ENCODE measurements at regions not wholly inside any gene's neighbourhood (a gene's known extent, or its start where the extent isn't known, plus 50 kb on each side); places are given as distances from the start of the nearest gene placed in this dataset.

DNA sequence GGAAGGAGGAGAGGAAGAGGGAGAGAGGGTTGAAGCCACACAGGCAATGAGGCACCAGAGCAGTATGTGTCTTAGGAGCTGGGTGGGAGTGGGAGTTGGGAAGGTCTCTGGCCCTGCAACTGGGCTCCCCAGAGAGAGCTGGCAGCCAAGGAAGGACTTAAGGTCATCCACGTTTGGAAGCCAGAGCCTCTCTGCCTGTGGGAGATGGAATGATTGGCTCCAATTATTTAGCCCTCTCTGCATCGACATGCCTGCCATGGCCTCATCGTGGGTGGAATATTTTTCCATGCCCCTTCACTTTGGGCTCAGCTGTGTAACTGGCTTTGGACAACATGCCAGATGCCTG lies 478.5 kb downstream of the RPS24 start:
- ChIA-PET CTCF (no interaction called here), POLR2A (no interaction called here)
- DNase-seq (ENCODE audit: low read depth, low spot score): no peak
- Histone ChIP-seq H3K27ac (ENCODE audit: low read depth, low read length) (no peak overlapping the region), H3K27me3 (ENCODE audit: control insufficient read depth, insufficient read depth, low read length) (peaks cover 3% of the 10 kb centered on the region), H3K9me3 (ENCODE audit: control insufficient read depth, insufficient read depth, low read length) (no peaks in the 10 kb centered on the region; the same call in 1 of the 2 replicates), H3K4me3 (ENCODE audit: low read depth, low read length) (no peak overlapping the region)
- TF ChIP-seq, protein P1, sequence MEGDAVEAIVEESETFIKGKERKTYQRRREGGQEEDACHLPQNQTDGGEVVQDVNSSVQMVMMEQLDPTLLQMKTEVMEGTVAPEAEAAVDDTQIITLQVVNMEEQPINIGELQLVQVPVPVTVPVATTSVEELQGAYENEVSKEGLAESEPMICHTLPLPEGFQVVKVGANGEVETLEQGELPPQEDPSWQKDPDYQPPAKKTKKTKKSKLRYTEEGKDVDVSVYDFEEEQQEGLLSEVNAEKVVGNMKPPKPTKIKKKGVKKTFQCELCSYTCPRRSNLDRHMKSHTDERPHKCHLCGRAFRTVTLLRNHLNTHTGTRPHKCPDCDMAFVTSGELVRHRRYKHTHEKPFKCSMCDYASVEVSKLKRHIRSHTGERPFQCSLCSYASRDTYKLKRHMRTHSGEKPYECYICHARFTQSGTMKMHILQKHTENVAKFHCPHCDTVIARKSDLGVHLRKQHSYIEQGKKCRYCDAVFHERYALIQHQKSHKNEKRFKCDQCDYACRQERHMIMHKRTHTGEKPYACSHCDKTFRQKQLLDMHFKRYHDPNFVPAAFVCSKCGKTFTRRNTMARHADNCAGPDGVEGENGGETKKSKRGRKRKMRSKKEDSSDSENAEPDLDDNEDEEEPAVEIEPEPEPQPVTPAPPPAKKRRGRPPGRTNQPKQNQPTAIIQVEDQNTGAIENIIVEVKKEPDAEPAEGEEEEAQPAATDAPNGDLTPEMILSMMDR (IDR thresholded peaks at IDR 0.05; ENCODE audit: low read depth, low read length): no peak

DNA sequence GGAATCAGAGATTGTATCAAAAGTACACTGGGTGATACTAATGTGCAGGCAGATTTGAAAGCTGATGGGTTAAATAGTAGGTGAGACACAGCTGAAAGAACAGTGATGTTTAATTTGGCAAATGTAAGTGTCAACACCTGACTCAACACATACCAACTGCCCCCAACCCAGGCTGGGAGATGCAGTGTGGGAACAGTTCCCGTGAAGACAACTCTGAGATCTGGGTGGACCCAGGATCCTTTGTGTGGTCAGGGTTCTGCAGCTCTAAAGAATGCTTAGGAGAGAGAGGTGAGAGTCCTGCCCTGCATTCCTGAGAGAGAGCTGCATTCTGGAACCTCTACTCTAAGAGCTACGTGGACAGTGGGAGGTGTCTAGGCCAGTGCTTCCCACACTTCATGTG lies 479.7 kb downstream of the RPS24 start:
- ChIA-PET CTCF (no interaction called here), POLR2A (no interaction called here)
- H3K4me3 ChIP-seq (ENCODE audit: low read depth, low read length): no peak overlapping the region
- DNase-seq (ENCODE audit: low read depth, low spot score): no peak
- H3K9me3 ChIP-seq (ENCODE audit: control insufficient read depth, insufficient read depth, low read length): no peaks in the 10 kb centered on the region; the same call in 1 of the 2 replicates
- no peak overlapping the region for H3K27ac ChIP-seq (ENCODE audit: low read depth, low read length)
- H3K27me3 ChIP-seq (ENCODE audit: control insufficient read depth, insufficient read depth, low read length): peaks cover 3% of the 10 kb centered on the region
- TF ChIP-seq, protein P1 (IDR thresholded peaks at IDR 0.05; ENCODE audit: low read depth, low read length): no peak

DNA sequence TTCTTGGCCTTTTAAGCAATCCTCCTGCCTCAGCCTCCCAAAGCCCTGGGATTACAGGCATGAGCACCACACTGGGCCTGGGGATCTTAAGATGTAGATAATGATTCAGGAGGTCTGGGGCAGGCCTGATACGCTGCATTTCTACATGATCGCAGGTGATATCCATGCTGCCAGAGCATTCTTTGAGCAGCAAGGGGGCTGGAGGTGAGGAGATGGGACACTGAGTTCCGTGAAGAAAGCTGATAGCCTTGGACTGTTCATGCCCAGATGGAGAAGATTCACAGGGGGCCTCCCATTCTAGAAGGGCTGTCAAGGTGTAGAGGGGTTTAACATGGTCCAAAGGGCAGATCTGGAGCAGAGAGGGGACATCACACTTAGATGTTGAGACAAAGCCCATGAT lies 480.3 kb downstream of the RPS24 start:
- no peak for DNase-seq (ENCODE audit: low read depth, low spot score)
- no peaks in the 10 kb centered on the region; the same call in 1 of the 2 replicates for H3K9me3 ChIP-seq (ENCODE audit: control insufficient read depth, insufficient read depth, low read length)
- no peak overlapping the region for H3K4me3 ChIP-seq (ENCODE audit: low read depth, low read length)
- H3K27ac ChIP-seq (ENCODE audit: low read depth, low read length): no peak overlapping the region
- TF ChIP-seq, protein P1 (IDR thresholded peaks at IDR 0.05; ENCODE audit: low read depth, low read length): no peak
- POLR2A ChIA-PET: no interaction called here
- CTCF ChIA-PET: no interaction called here
- H3K27me3 ChIP-seq (ENCODE audit: control insufficient read depth, insufficient read depth, low read length): peaks cover 3% of the 10 kb centered on the region

DNA sequence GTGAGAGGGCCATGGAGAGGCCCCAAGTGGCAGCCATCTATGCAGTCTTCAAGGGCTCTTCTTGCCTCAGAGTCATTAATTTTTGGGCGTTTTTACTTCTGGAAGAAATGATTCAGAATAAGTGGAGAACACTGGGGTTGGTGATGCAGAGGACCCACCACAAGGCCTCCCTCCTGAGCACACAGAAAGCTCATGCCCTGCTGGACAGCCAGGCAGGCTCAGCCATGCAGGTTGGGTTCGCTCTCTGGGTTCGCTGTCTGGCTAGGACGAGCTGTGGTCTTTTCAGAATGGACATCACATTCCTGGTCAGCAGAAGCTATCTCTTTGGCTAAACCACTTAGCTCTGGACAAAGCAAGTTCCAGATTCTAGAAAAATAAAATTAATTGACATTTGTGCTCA lies 480.8 kb downstream of the RPS24 start:
- TF ChIP-seq, protein P1 (IDR thresholded peaks at IDR 0.05; ENCODE audit: low read depth, low read length): no peak
- Histone ChIP-seq H3K9me3 (ENCODE audit: control insufficient read depth, insufficient read depth, low read length) (no peaks in the 10 kb centered on the region; the same call in 1 of the 2 replicates), H3K27me3 (ENCODE audit: control insufficient read depth, insufficient read depth, low read length) (peaks cover 3% of the 10 kb centered on the region), H3K27ac (ENCODE audit: low read depth, low read length) (no peak overlapping the region), H3K4me3 (ENCODE audit: low read depth, low read length) (no peak overlapping the region)
- POLR2A ChIA-PET: no interaction called here
- CTCF ChIA-PET: no interaction called here
- DNase-seq (ENCODE audit: low read depth, low spot score): no peak

DNA sequence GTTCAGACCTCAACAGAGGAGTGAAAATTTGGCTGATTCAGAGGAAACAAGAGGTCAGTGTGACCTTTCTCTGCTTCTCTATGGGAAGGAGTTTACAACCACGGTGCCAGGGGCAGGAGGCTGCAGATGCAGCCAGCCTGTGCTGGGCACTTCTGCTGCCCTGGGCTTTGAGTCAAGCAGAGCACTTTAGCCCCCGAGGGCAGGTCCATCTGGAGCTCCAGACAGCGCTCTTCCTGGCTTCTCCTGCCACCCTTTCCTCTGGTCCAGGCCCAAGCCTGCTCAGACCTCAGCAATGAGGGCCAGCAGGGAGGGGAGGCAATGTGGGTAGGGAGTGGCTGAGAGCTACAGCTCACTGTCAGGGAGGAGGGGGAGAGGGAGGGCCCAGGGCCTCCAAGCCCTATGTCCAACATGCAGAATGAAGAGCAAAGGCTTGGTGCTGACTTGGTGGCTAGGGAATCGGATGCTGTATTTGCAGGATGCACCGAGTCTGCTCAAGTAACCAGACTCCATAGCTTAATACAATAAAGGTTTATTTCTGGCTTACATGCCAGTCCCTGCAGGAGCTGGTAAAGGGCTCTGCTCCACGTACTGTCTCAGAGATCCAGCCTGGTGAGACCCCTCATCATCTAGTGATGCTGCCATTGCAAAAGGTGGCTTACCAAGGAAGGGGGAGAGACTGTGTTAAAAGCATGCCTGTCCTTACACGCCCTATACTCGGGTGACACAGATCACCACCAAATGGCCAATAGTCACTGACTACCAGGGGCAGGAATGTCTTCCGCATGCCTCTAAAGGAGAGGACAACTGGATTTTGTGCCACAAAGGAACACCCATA lies 481.6 kb downstream of the RPS24 start:
- no peak overlapping the region for H3K4me3 ChIP-seq (ENCODE audit: low read depth, low read length)
- ChIA-PET CTCF (no interaction called here), POLR2A (no interaction called here)
- H3K27me3 ChIP-seq (ENCODE audit: control insufficient read depth, insufficient read depth, low read length): peaks cover 3% of the 10 kb centered on the region
- no peak for DNase-seq (ENCODE audit: low read depth, low spot score)
- no peaks in the 10 kb centered on the region; the same call in 1 of the 2 replicates for H3K9me3 ChIP-seq (ENCODE audit: control insufficient read depth, insufficient read depth, low read length)
- TF ChIP-seq, protein P1 (IDR thresholded peaks at IDR 0.05; ENCODE audit: low read depth, low read length): no peak
- no peak overlapping the region for H3K27ac ChIP-seq (ENCODE audit: low read depth, low read length)
